GM19351 (cell line): ENCODE measurements at regions not wholly inside any gene's neighbourhood (a gene's known extent, or its start where the extent isn't known, plus 50 kb on each side); places are given as distances from the start of the nearest gene placed in this dataset.
"Not testable (repeated sequence)": the region's sequence is repeated elsewhere in the genome, so short reads cannot be mapped to it uniquely, and the experiment has no call there.

Experiments
- ATAC-seq: cut with Tn5 transposase; IDR thresholded peaks from one replicate; pipeline ENCODE4 v1.9.1; 2021; ENCODE audit warnings: mild to moderate bottlenecking, moderate library complexity; ENCODE audit not compliant: unreplicated experiment

DNA sequence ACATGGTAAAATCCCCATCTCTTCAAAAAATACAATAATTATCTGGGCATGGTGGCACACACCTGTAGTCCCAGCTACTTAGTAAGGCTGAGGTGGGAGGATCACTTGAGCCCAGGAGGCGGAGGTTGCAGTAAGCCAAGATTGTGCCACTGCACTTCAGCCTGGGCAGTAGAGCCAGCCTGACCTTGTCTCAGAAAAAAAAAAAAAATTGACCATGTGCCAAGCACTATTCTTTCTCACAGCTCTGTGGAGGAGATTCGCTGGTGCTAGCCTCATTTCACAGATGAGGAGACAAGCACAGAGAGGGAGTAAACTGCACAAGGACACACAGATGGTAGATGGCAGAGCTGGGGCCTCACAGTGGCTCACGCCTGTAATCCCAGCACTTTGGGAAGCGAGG is 131.8 kb upstream of the JARID2 start:
- ATAC-seq, result no peak

DNA sequence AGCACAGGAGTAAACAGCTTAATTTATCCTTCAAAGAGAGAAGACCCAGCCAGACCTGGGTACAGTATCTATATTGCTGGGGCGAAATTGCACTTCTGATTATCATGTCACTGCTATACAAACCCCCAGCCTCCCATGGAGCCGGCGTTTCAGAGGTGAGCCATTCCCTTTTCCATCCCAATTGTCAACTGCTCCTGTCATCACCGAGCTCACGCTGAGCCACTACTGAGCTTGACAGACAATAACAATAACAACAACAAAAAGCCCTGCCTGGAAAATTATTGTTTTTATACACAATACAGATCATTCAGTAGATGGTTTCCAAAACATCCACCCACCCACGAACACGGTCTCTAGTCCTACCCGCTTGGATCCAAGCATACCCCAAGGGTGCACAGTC is 129.0 kb upstream of the JARID2 start:
- no peak for ATAC-seq

DNA sequence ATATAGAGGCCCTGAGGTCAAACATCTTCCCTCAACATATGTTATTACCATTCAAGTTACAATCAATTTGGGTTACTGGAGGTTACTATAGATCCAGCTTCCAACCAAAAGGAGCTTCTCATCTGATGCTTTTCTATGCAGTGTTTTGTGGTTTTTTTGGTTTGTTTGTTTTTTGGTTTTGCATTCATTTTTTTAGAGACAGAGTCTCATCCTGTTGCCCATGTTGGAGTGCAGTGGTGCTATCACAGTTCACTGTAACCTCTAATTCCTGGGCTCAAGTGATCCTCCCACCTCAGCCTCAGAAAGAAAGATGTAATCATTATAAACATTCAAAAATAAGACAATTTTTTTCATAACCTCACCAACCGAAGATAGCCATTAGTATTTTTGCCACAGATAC is 124.4 kb upstream of the JARID2 start:
- ATAC-seq, result no peak

DNA sequence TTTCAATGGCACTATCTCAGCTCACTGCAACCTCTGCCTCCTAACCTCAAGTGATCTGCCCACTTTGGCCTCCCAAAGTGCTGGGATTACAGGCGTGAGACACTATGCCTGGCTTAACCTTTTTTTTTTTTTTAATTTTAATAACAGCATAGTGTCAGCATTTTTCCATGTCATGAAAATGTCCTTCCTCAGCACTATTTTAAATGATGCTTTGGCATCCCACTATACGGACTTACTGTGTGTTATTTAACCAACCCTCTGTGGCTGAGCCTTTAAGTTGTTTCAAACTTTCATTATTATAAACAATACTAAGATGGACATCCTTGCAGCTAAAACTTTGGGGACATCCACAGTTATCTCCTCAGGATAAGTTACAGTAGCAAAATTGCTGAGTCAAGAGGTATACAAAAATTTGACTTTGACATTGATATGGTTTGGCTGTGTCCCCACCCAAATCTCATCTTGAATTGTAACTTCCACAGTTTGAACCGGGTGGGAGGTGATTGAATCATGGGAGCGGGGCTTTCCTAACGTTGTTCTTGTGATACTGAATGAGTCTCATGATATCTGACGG is 123.8 kb upstream of the JARID2 start:
- ATAC-seq, result no peak

DNA sequence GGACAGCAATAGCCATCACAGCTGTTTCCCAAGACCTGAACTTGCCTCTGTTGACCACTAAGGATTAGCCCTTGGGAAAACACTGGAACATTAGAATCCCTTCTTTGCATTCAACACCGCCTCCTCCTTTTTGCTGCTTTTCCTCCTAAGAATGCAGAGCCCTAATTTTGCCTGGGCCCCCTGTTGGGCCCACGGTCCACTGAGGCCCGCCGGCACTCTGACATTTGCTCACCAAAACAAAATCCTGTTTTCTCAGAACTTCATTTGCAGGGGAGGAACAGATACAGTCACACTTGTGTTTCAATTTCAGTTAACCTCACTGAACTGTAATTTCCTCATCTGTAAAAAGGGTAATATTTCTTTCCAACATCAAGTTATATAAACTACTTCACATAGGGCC is 116.0 kb upstream of the JARID2 start:
- ATAC-seq, result no peak

DNA sequence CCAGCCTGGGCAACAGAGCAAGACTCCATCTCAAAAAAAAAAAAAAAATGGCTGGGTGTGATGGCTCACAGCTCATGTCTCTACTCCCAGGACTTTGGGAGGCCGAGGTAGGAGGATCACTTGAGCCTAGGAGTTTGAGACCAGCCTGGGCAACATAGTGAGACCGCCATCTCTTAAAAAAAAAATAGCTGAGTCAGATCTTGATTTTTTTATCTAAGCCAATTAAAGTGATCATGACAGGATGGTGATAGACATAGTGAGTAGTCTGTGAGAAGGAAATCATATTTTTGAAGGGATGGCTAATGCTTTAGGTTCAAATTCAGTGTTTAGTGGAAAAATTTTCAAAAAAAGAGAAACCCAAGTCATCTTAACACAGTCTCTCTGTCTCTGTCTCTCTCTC is 114.6 kb upstream of the JARID2 start:
- ATAC-seq, result no peak

DNA sequence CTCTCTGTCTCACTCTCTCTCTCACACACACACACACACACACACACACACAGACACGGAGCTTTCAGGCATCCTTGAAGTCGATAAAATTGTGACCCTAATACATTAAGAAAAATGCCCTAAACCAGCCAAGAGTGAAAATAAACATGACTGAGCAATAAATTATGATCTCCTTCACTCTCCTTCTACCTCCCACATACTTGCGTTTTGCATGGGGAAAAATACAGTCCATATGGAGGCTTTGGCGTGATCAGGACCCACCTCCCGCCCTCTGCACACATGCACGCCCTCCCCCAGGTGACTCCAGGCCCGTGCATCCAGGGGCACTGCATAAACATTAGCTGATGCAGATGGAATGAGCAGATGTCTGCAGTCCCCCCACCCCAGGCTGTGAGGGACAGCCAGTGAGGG is 114.2 kb upstream of the JARID2 start:
- ATAC-seq, result no peak

DNA sequence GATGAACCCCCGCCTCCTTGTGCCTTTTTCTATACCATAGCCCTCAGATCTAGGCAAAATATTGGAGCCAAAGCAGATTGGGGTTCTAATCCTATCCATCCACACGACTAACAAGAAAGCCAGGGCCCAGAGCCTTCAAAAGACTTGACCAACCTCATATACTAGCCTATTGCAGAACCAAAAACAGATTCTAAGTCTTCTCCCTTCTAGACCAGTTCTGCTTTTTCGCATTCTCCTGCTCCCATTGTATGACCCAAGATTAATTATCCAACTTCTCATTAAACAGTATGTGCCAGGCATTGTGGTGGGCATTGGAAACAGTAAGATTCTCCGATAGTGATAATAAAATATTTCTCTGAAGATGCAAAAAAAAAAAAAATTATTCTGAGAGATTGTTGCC is 113.7 kb upstream of the JARID2 start:
- ATAC-seq, result no peak

DNA sequence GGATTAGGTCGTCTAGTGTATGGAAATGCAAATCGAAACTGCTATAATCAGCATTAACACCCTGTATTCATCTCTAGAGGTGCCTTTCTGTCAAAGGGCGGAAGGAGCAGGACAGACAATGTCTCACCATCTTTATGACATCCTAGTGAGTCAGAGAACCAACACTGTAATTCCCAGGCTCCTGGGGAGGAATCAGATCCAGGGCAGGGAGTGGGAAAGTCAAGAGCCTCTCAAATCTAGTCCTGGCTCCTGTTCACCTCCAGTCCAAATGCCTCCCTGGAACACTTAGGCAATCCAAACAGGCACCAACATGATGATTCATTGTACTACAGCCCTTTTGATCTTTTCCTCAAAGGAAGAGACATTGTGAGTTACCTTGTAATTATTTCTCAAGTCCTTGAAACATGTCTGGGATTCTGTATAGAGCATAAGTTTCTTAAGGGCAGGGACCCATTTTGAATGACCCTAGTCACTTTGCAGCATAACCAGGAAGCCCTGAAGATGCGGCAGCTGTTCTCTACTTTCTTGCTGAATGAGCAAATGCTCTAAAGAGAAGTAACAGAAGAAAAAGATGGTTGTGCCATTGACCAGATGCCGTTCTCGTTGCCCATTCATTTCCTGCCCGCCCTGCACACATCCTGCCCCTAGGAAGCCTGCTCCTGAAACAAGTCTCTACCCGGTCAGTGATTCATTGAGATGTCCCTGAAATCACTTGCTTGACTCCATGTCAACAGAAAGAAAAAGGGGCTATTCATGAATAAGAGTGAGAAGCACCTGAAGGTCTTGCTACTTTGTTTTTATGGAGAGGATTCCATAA is 112.8 kb upstream of the JARID2 start:
- ATAC-seq, result no peak

DNA sequence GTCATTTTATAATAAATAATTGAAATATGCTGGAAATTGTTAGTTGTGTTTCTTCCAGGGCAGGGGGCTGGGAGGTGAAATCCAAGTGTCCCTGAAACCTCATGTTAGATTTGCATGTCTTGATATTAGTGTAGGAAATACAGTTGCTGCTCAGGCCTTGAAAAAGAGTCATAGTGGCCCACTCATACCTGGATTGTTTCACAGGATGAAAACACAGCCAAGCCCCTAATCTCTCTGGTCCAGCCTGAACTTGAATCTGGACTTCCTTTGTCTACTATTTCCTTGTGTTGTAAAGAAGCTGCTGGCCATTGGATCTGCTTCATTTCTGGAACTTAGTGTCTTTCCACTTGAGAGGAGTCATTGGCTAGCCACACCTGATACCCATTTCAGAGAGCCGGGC is 108.8 kb upstream of the JARID2 start:
- no peak for ATAC-seq

DNA sequence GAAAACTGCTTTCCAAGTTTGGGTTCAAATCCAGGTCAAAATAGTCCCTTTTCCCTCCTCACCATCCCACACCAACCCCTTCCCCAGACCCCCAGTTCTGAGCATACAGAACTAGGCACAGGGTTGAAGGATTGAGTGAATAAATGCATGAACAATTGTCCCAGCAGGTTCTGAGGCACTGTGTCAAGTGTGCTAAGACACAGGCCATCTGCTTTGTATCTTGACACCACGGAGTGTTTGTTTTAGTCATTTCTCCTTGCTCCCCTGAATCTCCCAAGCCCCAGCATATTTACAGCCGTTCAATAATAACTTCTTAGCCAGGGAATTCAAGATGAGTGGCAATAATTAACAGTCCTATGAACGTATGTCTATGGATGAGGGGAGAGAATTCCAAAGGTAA is 102.8 kb upstream of the JARID2 start:
- no peak for ATAC-seq

DNA sequence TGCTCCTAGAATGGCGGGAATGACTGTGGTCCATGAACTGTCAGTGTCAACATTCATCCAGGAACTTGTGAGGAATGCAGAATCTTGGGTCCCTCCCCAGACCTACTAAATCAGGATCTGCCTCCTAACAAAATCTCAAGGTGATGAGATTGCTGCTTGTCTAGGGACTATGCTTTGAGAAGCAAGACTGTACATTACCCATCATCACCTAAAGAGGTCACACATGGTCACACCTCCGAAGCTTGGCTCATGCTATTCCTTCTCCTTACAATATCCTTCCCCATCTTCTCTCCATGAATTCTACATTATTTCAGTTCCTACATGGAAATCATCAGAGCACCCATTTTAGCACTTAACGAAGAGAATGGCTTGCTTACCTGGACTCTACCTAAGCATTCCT is 102.3 kb upstream of the JARID2 start:
- ATAC-seq, result no peak

DNA sequence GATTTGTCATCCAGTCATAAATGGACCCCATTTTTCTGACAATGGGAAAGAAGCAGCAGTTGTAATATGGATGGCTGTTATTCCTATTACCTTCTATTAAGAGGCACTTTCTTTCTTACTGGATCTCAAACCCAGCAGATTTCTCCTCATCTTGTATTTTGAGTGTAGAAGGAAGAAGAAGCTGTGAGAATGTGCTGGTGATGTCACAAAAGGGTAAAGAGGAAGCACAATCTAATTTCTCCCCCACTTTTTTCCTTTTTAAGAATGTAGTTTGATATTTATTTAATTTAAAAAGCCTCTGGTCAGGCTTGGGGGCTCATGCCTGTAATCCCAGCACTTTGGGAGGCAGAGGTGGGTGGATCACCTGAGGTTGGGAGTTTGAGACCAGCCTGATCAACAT is 100.0 kb upstream of the JARID2 start:
- no peak for ATAC-seq

DNA sequence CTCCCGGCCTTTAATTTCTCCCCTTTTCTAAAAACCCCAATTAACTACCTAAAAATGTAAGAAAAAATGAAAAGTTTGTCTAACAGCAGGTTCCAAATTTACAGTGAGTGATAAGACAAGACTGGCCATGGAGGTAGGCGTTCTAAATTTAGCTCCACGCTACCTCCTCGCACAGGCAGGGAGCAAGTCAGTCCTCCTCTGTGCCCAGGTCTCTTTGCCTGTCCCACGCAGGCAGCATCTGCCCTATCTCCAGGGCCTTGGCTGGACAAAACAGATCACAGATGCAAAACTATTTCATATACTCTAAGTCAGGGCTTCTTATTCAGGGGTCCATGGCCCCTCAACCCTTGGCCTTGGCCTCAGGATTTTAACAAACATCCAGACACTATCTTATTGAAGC is 98.0 kb upstream of the JARID2 start:
- ATAC-seq, result no peak

DNA sequence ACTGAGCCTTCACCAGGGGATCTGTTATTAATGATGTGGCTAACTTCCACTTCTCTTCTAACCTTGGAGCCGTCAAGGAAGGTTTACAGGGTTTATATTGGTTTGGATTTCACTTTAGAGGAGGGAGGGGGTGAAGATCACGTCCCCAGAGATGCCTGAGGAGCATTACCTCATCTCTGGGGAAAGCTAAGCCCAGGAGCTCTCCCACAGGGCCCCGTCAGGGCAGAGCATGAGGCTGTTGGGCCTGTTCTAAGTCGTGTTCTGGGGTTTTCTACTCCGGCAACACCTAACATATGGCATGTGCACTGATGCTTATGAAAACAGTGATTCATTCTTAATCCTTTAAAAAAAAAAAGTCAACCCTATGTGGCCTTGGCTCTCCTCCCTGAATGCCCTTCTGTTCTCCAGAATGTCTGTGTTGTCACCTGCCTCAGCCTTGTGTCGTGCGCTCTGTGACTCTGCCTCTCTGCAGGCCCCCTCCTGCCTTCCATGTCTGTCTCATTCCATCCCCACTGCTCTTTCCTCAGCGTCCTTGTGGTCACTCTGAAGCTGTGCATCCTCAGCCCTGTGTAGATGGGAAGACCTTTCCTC is 97.4 kb upstream of the JARID2 start:
- no peak for ATAC-seq

DNA sequence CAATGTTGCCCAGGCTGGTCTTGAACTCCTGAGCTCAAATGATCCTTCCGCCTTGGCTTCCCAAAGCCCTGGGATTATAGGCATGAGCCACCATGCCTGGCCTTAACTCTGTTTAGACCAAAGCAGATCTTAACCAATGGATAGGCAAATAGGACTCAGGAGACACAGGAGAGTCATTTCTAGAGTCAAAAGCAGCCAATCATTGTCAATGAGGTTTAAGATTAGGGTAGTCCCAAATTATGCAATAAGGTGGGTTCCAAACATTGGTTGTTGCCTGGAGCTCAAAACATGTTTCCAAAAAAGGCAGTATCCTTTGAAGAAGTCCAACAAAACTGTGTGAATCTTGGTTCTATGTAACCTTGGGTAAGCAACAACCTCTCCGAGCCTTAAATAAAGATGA is 95.7 kb upstream of the JARID2 start:
- ATAC-seq, result no peak

DNA sequence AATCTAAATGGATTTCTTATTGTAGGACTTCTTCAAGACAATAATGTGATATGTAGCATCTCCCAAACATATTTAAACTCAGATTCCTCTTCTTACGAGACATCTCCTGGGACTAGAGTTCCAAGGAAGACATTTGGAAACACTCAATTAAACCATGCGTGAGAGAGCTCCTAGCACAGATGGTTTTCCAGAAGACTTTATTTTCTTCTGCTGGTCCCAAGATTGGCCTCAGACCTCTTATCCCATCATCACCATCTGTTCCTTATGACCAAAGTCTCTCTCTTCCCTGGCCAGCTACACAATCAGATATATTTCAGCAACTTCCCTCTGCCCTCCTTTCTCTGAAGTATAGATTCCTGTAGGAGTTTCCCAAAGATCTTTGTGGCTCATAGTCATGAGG is 93.2 kb upstream of the JARID2 start:
- no peak for ATAC-seq

DNA sequence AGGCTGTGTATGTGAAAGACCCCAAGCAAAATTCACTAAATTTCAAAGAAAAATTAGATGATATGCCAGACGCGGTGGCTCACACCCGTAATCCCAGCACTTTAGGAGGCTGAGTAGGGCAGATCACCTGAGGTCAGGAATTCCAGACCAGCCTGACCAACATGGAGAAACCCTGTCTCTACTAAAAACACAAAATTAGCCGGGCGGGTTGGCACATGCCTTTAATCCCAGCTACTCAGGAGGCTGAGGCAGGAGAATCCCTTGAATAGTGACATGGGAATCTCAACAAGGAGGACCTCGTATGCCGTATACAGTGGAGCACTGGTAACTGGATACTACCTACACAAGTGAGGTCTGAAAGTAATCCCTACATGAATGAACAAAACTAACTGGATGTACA is 92.7 kb upstream of the JARID2 start:
- ATAC-seq, result no peak

DNA sequence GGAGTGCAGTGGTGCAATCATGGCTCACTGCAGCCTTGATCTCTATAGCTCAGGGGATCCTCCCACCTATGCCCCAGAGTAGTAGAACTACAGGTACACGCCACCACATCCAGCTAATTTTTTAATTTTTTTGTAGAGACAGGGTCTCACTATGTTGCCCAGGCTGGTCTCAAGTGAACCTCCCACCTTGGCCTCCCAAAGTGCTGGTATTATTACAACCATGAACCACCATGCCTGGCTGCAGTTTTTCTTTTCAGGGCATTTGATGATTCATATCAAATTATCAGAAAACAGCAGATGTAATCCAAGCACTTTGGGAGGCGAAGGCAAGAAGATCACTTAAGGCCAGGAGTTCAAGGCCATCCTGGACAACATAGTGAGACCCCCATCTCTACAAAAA is 88.4 kb upstream of the JARID2 start:
- ATAC-seq, result no peak

DNA sequence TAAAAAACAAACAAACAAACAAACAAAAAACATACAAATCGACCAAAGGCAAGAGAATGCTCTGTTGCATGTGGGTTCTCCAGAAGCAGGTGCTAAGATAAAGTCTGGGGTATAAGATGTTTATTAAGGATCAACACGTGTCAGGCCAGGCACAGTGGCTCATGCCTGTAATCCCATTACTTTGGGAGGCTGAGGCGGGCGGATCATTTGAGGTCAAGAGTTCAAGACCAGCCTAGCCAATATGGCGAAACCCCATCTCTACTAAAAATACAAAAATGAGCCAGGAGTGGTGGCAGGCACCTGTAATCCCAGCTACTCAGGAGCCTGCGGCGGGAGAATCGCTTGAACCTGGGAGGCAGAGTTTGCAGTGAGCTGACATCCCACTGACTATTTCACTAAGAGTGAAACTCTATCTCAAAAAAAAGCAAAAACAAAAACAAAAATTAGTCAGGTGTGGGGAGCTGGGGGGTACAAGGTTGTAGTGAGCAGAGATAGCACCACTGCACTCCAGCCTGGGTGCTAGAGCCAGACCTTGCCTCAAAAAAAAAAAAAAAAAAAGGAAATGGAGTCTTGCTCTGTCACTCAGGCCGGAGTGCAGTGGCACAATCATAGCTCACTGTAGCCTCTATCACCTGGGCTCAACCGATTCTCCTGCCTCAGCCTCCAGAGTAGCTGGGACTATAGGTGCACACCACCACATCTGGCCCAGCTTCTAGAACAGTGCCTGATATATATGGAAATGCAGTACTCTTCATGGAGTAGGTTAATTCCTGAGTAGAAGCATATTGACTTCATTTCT is 86.8 kb upstream of the JARID2 start:
- no peak for ATAC-seq

DNA sequence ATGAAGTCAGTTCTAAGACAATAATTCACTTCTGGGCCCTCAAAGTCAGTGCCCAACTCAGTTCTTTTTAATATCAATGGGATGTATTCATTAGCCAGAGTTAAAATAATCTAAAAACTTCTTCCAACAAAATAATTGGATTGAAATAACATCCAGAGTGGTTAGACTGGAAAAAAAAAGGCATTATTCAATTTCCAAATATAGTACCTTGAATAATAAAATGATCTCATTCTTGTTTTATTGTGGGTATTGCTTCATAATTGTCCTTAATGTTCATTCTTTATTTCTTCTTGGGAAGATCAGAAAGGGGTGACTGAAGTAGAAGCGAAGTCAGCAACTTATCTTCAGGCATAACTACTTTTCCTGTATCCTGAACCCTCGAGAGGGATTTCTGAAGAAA is 85.1 kb upstream of the JARID2 start:
- no peak for ATAC-seq

DNA sequence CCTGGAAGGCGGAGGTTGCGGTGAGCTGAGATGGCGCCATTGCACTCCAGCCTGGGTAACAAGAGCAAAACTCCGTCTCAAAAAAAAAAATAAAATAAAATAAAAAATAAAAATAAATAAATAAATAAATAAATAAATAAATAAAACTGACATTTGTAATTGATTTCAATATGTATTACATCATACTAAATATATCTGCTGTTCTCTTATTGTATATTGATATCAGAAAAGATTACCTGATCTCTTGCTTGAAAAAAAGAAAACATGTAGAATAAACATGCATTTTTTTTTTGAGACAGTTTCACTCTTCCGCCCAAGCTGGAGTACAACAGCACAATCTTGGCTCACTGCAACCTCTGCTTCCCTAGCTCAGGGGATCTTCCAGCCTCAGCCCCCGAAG is 81.0 kb upstream of the JARID2 start:
- not testable (repeated sequence) for ATAC-seq
